B cell (primary cell): ENCODE measurements at regions not wholly inside any gene's neighbourhood (a gene's known extent, or its start where the extent isn't known, plus 50 kb on each side); places are given as distances from the start of the nearest gene placed in this dataset.

Experiments used
- CTCF ChIP-seq: fragments of 200-600 bp; IDR thresholded peaks from one replicate; pipeline ENCODE4 v1.8.0; 2022; ENCODE audit warnings: antibody characterized with exemption, mild to moderate bottlenecking
- EZH2 ChIP-seq: IDR thresholded peaks from 2 replicates; pipeline ENCODE4 v1.6.1; 2012; ENCODE audit warnings: borderline replicate concordance, low read depth, mild to moderate bottlenecking, moderate library complexity, low read length; ENCODE audit not compliant: insufficient read depth, poor library complexity, severe bottlenecking

- TF ChIP-seq CTCF (no peak), EZH2 (no peak)
Measured at GRCh38 chr4:144820011-144820727, 174.2 kb downstream of the HHIP start.
